ENCODE measurements at regions not wholly inside any gene's neighbourhood (a gene's known extent, or its start where the extent isn't known, plus 50 kb on each side); places are given as distances from the start of the nearest gene placed in this dataset.

DNA sequence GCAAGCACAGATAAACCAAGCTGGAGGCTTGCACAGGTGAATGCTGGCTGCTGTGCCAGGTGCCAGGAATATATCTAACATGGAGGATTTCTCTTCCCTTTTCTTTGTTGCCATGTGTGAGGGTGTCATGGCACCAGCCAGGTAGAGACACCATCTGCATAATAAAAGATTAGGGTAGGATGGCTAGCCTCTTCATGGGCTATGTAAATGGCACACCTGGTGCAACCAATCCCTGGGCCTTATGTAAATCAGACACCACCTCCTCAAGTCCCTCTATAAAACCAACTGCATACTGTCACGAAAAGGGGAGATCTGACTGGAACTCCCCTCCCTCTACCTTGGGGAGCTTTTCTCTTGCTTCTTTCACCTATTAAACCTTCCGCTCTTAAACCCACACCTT lies 322.5 kb upstream of the POM121L12 start:
- TF ChIP-seq, protein P1, sequence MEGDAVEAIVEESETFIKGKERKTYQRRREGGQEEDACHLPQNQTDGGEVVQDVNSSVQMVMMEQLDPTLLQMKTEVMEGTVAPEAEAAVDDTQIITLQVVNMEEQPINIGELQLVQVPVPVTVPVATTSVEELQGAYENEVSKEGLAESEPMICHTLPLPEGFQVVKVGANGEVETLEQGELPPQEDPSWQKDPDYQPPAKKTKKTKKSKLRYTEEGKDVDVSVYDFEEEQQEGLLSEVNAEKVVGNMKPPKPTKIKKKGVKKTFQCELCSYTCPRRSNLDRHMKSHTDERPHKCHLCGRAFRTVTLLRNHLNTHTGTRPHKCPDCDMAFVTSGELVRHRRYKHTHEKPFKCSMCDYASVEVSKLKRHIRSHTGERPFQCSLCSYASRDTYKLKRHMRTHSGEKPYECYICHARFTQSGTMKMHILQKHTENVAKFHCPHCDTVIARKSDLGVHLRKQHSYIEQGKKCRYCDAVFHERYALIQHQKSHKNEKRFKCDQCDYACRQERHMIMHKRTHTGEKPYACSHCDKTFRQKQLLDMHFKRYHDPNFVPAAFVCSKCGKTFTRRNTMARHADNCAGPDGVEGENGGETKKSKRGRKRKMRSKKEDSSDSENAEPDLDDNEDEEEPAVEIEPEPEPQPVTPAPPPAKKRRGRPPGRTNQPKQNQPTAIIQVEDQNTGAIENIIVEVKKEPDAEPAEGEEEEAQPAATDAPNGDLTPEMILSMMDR (IDR thresholded peaks at IDR 0.05), result no peak
- no peak for TF ChIP-seq ZFX (IDR thresholded peaks at IDR 0.05; ENCODE audit: borderline replicate concordance)

Data from 22Rv1 (cell line).